ENCODE measurements at regions not wholly inside any gene's neighbourhood (a gene's known extent, or its start where the extent isn't known, plus 50 kb on each side); places are given as distances from the start of the nearest gene placed in this dataset.

GRCh38 chr6:93550551-93551276, 131.4 kb upstream of the EPHA7 start:
- no peaks in the 10 kb centered on the region for H3K4me1 ChIP-seq
- no peak overlapping the region for H3K4me3 ChIP-seq
- no peaks in the 10 kb centered on the region for H3K27me3 ChIP-seq
- H3K27ac ChIP-seq = no peak overlapping the region
- no peaks in the 10 kb centered on the region for H3K36me3 ChIP-seq
- no peak for DNase-seq (ENCODE audit: extremely low spot score in 2 of 2)
- no peaks in the 10 kb centered on the region for H3K9me3 ChIP-seq
- intact Hi-C loops (cut with DNase I) = no loop called here
- no peak for TF ChIP-seq POLR2A (IDR thresholded peaks at IDR 0.05)
- no peak for TF ChIP-seq POLR2AphosphoS5 (IDR thresholded peaks at IDR 0.05; ENCODE audit: insufficient read depth in 1 of 2, low read depth in 1 of 2)
- no peak for TF ChIP-seq CTCF (IDR thresholded peaks at IDR 0.05)

GRCh38 chr6:93549868-93550267, 130.5 kb upstream of the EPHA7 start:
- Histone ChIP-seq H3K36me3 (no peaks in the 10 kb centered on the region), H3K4me1 (no peaks in the 10 kb centered on the region), H3K4me3 (no peak overlapping the region), H3K9me3 (no peaks in the 10 kb centered on the region), H3K27me3 (no peaks in the 10 kb centered on the region), H3K27ac (no peak overlapping the region)
- TF ChIP-seq POLR2AphosphoS5 (IDR thresholded peaks at IDR 0.05; ENCODE audit: insufficient read depth in 1 of 2, low read depth in 1 of 2) (no peak), POLR2A (IDR thresholded peaks at IDR 0.05) (no peak)
- no peak for DNase-seq (ENCODE audit: extremely low spot score in 2 of 2)
- intact Hi-C loops (cut with DNase I) = no loop called here

- Histone ChIP-seq H3K9me3 (no peaks in the 10 kb centered on the region), H3K27me3 (no peaks in the 10 kb centered on the region), H3K4me3 (no peak overlapping the region), H3K27ac (no peak overlapping the region), H3K4me1 (no peaks in the 10 kb centered on the region), H3K36me3 (no peaks in the 10 kb centered on the region)
- no peak for DNase-seq (ENCODE audit: extremely low spot score in 2 of 2)
- no peak for TF ChIP-seq POLR2AphosphoS5 (IDR thresholded peaks at IDR 0.05; ENCODE audit: insufficient read depth in 1 of 2, low read depth in 1 of 2)
- TF ChIP-seq CTCF (IDR thresholded peaks at IDR 0.05) = no peak
- TF ChIP-seq POLR2A (IDR thresholded peaks at IDR 0.05) = no peak
- intact Hi-C loops (cut with DNase I) = no loop called here
Measured at GRCh38 chr6:93524671-93525451, 105.5 kb upstream of the EPHA7 start.

GRCh38 chr6:93523365-93523764, 104.0 kb upstream of the EPHA7 start:
- H3K4me3 ChIP-seq = no peak overlapping the region
- H3K36me3 ChIP-seq = no peaks in the 10 kb centered on the region
- H3K27me3 ChIP-seq = no peaks in the 10 kb centered on the region
- no peaks in the 10 kb centered on the region for H3K4me1 ChIP-seq
- no peaks in the 10 kb centered on the region for H3K9me3 ChIP-seq
- DNase-seq (ENCODE audit: extremely low spot score in 2 of 2) = no peak
- TF ChIP-seq POLR2AphosphoS5 (IDR thresholded peaks at IDR 0.05; ENCODE audit: insufficient read depth in 1 of 2, low read depth in 1 of 2) = no peak
- TF ChIP-seq POLR2A (IDR thresholded peaks at IDR 0.05) = no peak
- TF ChIP-seq CTCF (IDR thresholded peaks at IDR 0.05) = no peak
- intact Hi-C loops (cut with DNase I) = no loop called here
- H3K27ac ChIP-seq = no peak overlapping the region

- H3K27me3 ChIP-seq = no peaks in the 10 kb centered on the region
- H3K36me3 ChIP-seq = no peaks in the 10 kb centered on the region
- no peak for DNase-seq (ENCODE audit: extremely low spot score in 2 of 2)
- H3K27ac ChIP-seq = no peak overlapping the region
- no peak for TF ChIP-seq POLR2AphosphoS5 (IDR thresholded peaks at IDR 0.05; ENCODE audit: insufficient read depth in 1 of 2, low read depth in 1 of 2)
- no peak for TF ChIP-seq CTCF (IDR thresholded peaks at IDR 0.05)
- TF ChIP-seq POLR2A (IDR thresholded peaks at IDR 0.05) = no peak
- H3K9me3 ChIP-seq = no peaks in the 10 kb centered on the region
- no peak overlapping the region for H3K4me3 ChIP-seq
- H3K4me1 ChIP-seq = no peaks in the 10 kb centered on the region
- intact Hi-C loops (cut with DNase I) = no loop called here
Measured at GRCh38 chr6:93516441-93516840, 97.1 kb upstream of the EPHA7 start.
